Chondrocyte (in vitro differentiated cells): ENCODE measurements at regions not wholly inside any gene's neighbourhood (a gene's known extent, or its start where the extent isn't known, plus 50 kb on each side); places are given as distances from the start of the nearest gene placed in this dataset.

ENCODE experiments used
- DNase-seq: peaks from one replicate; pipeline ENCODE4 v3.0.0; 2021; ENCODE audit warnings: mixed read lengths, low spot score
- H3K27ac Mint-ChIP-seq: one replicate; pipeline ENCODE4 v1.8.0; 2021; ENCODE audit warnings: mild to moderate bottlenecking, moderate library complexity, mixed read lengths; ENCODE audit not compliant: unreplicated experiment
- H3K27me3 Mint-ChIP-seq: 2 replicates; pipeline ENCODE4 v1.8.0; 2021; ENCODE audit warnings: low read depth, mixed read lengths
- H3K36me3 Mint-ChIP-seq: 2 replicates; pipeline ENCODE4 v1.8.0; 2021; ENCODE audit warnings: low read depth, mixed read lengths
- H3K4me1 Mint-ChIP-seq: 2 replicates; pipeline ENCODE4 v1.8.0; 2021; ENCODE audit warnings: low read depth, mild to moderate bottlenecking, mixed read lengths
- H3K4me3 Mint-ChIP-seq: one replicate; pipeline ENCODE4 v1.8.0; 2021; ENCODE audit warnings: mild to moderate bottlenecking, moderate library complexity, mixed read lengths; ENCODE audit not compliant: unreplicated experiment
- H3K9me3 Mint-ChIP-seq: 2 replicates; pipeline ENCODE4 v1.8.0; 2021; ENCODE audit warnings: low read depth, mixed read lengths
- CTCF ChIP-seq: fragments of 200-600 bp; sonication (generic); IDR thresholded peaks from 2 replicates; pipeline ENCODE4 v1.5.0; 2021; ENCODE audit warnings: antibody characterized with exemption, mild to moderate bottlenecking, moderate library complexity

DNA sequence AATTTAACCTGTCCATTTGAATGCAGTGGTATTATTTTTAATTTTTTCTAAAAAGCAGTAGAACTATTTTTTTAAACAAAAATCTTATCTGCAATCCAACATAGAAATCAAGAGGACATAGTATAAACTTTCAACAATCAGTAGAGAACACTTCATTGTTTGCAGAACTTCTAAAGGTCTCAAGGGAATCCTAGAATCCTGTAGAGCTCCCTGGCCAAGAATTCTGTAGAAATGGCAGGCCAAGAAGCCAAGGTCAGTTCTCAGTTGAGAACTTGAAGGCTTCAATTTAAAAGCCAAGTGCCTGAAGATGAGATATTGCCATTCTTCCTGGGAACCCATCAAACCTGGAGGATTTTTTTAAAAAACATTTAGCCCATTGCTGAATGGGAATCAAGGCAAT is 199.2 kb upstream of the KLF4 start:
- no peak for TF ChIP-seq CTCF
- H3K27me3 Mint-ChIP-seq: peaks cover 21% of the 10 kb centered on the region
- H3K9me3 Mint-ChIP-seq: peaks cover 9% of the 10 kb centered on the region
- no peak overlapping the region for H3K27ac Mint-ChIP-seq
- H3K4me3 Mint-ChIP-seq: no peak overlapping the region
- DNase-seq: no peak
- H3K36me3 Mint-ChIP-seq: peaks cover 8% of the 10 kb centered on the region
- H3K4me1 Mint-ChIP-seq: no peaks in the 10 kb centered on the region

DNA sequence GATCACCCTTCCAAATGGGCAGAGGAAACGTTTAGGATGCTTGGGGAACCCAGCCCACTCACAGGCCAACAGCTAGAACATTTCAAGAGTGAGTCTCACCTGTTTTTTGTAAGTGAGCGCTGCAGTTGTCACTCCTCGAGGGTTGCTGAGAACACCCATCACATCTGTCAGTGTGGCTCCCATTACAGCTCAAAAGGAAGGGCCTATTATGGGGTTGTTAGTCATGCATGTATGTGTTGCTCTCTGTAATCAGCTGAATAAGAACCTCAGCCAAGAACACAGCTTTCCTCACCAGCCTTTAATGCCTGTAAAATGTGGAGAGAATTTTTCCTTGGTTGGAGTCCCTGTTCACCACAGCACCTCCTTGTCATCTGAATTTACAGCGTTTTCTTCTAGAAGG is 196.3 kb upstream of the KLF4 start:
- Mint-ChIP-seq H3K27me3 (peaks cover 15% of the 10 kb centered on the region), H3K36me3 (peaks cover 8% of the 10 kb centered on the region), H3K4me1 (no peaks in the 10 kb centered on the region), H3K4me3 (no peak overlapping the region), H3K9me3 (peaks cover 9% of the 10 kb centered on the region), H3K27ac (no peak overlapping the region)
- DNase-seq: no peak
- no peak for TF ChIP-seq CTCF

DNA sequence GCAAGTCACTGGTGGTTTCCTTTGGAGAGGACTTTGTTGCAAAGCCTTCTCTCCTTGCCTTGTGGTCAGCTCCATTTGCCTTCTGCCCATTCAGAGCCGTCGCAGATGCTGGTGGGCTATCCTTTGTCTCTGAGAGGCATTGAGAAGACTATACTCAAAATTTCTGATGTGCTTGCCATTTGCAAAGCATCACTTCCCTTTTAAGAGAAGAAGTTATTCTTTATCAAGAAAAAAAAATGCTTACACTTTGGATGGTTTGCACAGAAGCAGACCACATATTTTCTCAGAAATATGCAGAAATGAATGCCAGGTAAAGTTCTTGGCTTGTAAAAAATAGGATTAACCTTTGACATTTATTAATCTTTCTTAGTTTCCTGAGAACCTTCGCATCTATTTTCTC is 195.8 kb upstream of the KLF4 start:
- peaks cover 8% of the 10 kb centered on the region for H3K36me3 Mint-ChIP-seq
- H3K27me3 Mint-ChIP-seq: peaks cover 11% of the 10 kb centered on the region
- no peaks in the 10 kb centered on the region for H3K4me1 Mint-ChIP-seq
- H3K27ac Mint-ChIP-seq: no peak overlapping the region
- TF ChIP-seq CTCF: no peak
- H3K9me3 Mint-ChIP-seq: peaks cover 9% of the 10 kb centered on the region
- DNase-seq: no peak
- no peak overlapping the region for H3K4me3 Mint-ChIP-seq

GRCh38 chr9:107684224-107684623 is 194.7 kb upstream of the KLF4 start:
- H3K27me3 Mint-ChIP-seq: peaks cover 5% of the 10 kb centered on the region
- H3K27ac Mint-ChIP-seq: no peak overlapping the region

DNA sequence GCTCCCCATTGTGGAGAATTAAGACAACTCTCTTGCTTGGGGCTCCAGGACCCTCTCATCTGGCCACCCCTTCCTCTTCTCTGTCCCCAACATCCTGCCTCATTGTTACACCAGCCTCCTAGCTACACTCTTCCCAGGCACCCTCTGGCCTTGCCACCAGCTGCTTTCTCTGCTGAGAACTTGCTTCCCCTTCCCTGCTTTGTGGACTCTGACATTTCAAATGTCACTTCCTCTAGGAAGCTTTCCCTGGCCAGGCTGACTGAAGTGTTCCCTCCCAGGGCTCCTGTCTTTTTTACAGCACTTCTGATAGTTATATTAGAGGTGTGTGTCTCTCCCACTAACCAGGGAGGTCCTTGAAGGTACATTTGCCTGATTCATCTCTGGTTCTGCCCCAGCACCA is 194.0 kb upstream of the KLF4 start:
- Mint-ChIP-seq H3K9me3 (peaks cover 3% of the 10 kb centered on the region), H3K36me3 (peaks cover 3% of the 10 kb centered on the region), H3K4me1 (no peaks in the 10 kb centered on the region), H3K4me3 (no peak overlapping the region), H3K27me3 (peaks cover 3% of the 10 kb centered on the region), H3K27ac (no peak overlapping the region)
- DNase-seq: no peak
- no peak for TF ChIP-seq CTCF

More at GRCh38 chr9:107684224-107684623, 194.7 kb upstream of the KLF4 start:
- Mint-ChIP-seq H3K36me3 (peaks cover 5% of the 10 kb centered on the region), H3K9me3 (peaks cover 5% of the 10 kb centered on the region), H3K4me1 (no peaks in the 10 kb centered on the region), H3K4me3 (no peak overlapping the region)
- no peak for TF ChIP-seq CTCF
- no peak for DNase-seq
